ELF-1 (cell line): ENCODE measurements at regions not wholly inside any gene's neighbourhood (a gene's known extent, or its start where the extent isn't known, plus 50 kb on each side); places are given as distances from the start of the nearest gene placed in this dataset.

ENCODE experiments used
- DNase-seq: peaks from one replicate; pipeline ENCODE4 v3.0.0-alpha.2; 2016; ENCODE audit warnings: low read depth, low spot score

- DNase-seq: no peak
These were observed 51.6 kb upstream of the FHIP2A start for GRCh38 chr10:114770009-114770408.

DNA sequence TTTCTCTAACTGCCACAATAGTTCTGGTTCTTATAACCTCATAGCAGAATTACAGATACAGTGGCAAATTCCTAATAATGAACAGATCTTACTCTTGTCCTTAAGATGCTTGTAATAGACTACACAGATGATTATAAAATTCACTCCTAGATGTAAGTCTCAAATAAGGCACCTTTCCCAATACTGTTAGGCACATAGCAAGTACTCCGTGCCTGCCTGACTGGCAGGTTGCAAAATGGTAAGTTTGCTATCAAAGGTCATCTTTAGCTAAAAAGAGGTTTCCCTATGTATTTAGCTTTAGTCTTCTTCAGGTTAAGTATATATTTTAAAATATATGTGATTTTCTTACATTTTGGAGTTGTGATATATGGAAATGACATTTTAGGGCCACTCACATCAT is 50.4 kb upstream of the FHIP2A start:
- no peak for DNase-seq

GRCh38 chr10:114771749-114772148 is 49.8 kb upstream of the FHIP2A start:
- DNase-seq: no peak
